ENCODE measurements at regions not wholly inside any gene's neighbourhood (a gene's known extent, or its start where the extent isn't known, plus 50 kb on each side); places are given as distances from the start of the nearest gene placed in this dataset.
"Not testable (repeated sequence)": the region's sequence is repeated elsewhere in the genome, so short reads cannot be mapped to it uniquely, and the experiment has no call there.

DNA sequence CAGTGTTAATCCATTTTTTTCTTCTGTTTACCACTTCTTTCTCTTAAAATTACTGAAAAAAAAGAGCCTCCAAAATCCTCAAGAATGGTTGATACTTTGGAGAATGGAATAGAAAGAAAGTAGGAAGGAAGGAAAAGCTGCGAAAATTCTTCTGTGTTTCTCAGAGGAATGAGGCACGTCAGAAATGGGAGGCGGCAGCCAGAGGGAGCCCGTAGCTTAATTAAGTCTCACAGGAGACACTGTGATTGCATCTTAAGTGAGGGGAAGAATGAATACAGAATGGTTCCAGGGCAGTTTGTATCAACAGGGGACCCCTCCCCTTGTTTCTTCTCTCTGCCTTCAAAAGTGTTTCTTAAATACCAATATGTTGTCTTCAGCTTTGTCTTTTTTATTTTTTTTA lies 1099.5 kb downstream of the PLA2G4A start:
- peak; percentile 1 for DNase-seq

- no peak for DNase-seq
Measured at GRCh38 chr1:187928696-187929095, 1099.9 kb downstream of the PLA2G4A start.

DNA sequence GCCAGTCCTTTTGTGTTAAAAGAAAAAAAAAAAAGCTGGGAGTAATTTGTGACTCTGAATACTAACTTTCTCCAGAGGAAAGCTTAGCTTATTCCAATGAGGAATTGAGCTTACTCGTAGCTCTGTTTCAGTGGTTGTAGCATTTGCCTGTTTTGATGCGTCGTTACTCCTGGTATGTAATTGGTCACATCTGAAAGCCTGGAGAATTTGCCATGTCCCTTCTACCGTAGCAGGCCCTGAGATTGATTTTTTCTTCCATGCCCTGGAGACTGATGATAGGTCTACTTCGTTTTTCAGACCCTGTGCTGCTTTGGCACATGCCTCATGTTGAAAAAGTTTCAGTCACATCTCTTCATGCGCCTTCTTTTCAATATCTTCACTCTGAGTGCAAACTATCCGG lies 1103.0 kb downstream of the PLA2G4A start:
- no peak for DNase-seq

GRCh38 chr1:187933562-187934419 lies 1105.0 kb downstream of the PLA2G4A start:
- no peak for DNase-seq

- no peak for DNase-seq
Measured at GRCh38 chr1:187936667-187937066, 1107.9 kb downstream of the PLA2G4A start.

- no peak for DNase-seq
Measured at GRCh38 chr1:187938092-187938491, 1109.3 kb downstream of the PLA2G4A start.

DNA sequence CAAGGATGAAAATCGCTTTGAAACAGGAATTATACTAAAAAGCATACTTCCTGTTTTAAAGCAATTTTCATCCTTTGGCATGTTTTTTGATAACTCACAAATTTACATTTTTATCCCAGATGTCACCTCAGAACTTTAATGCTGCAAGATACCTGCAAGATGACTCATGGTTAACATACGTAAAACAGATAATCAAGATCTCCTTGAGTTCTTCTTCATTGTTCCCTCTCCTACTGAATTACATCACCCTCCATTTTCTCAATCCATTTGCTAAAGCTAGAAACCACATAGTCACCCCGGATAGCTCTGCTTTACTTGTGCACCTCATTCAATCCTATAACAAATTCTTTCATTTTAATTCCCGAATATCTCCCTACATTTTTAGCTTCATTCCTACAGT lies 1114.2 kb downstream of the PLA2G4A start:
- DNase-seq, result no peak

GRCh38 chr1:187943606-187944403 lies 1115.1 kb downstream of the PLA2G4A start:
- DNase-seq, result no peak

GRCh38 chr1:187946661-187947060 lies 1117.9 kb downstream of the PLA2G4A start:
- DNase-seq, result not testable (repeated sequence)

GRCh38 chr1:187947359-187947758 lies 1118.6 kb downstream of the PLA2G4A start:
- no peak for DNase-seq

- no peak for DNase-seq
Measured at GRCh38 chr1:187948170-187948794, 1119.5 kb downstream of the PLA2G4A start.

DNA sequence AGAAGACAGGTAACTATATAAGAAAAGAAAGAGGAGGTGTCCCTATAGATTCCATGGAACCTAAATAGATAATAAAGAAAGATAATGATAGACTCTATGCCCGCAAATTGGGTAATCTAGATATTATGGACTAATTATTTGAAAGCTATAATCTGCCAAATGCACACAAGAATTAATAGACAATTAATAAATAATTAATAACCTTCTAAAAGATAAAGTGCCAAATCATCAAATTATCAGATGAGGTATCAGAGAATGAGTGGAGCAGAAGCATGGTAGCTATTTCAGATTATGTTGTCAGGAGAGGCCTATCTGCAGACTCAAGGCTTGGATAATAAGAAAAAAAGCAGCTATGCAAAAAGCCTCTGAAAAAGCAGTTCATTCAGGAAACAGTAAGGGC lies 1120.8 kb downstream of the PLA2G4A start:
- DNase-seq, result no peak

DNA sequence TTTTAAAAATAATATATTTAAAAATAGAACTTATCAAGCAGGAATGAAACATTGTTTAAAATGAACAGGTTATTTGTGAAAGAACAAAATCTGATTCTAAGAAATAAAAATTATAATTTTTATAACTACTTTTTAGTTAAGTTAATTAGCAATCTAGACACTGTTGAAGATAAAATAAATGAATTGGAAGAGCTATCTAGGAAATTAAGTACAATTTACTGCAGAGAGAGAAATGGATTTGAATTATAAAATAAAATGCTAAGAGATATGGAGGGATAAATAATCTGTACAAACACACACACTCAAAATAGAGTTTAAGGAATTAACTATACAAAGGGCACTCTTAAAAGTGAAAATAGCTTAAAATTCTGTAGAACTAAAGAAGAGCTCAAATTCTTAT lies 1123.1 kb downstream of the PLA2G4A start:
- no peak for DNase-seq

DNA sequence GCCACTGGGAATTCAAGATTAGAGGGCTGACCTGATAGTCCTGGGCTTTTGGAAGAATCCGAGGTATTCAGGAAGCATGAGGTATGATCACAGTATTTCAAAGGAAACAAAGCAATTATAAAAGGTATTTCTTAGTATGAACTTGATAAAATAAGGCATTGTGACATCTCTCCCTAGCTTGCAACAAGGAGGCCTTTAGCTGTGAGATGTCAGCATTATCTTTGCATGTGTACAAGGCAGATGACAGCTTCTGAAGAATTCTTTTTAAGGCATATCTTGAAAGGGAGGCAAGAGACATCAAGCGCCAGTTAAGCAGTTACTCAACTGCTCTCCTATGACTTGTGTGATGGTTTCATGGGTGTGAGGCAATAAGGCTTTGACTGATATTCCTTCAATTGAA lies 1123.7 kb downstream of the PLA2G4A start:
- DNase-seq, result no peak

GRCh38 chr1:187956975-187957374 lies 1128.2 kb downstream of the PLA2G4A start:
- DNase-seq, result no peak

GRCh38 chr1:187958207-187958606 lies 1129.5 kb downstream of the PLA2G4A start:
- DNase-seq, result no peak

GRCh38 chr1:187959062-187959461 lies 1130.3 kb downstream of the PLA2G4A start:
- no peak for DNase-seq

- DNase-seq, result no peak
Measured at GRCh38 chr1:187960125-187960638, 1131.4 kb downstream of the PLA2G4A start.

- no peak for DNase-seq
Measured at GRCh38 chr1:187961895-187962294, 1133.1 kb downstream of the PLA2G4A start.

DNA sequence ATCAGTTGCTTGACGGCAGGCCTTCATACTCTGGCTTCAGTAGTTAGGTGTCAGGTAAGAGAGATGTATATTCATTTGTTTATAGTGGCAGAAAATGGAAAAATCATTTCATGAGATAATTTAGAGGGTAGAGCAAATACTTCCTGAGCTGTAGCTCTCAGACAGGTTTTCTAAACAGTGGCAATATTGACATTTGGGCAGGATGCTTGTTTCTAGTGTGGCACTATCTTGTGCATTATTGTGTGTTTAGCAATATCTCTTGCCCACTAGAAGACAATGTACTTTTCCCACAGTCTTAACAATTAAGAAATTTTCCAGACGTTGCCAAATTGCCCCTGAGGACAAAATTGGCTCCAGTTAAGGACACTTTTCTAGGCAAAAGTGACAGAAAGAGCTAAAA lies 1143.1 kb downstream of the PLA2G4A start:
- no peak for DNase-seq

- DNase-seq, result no peak
Measured at GRCh38 chr1:187977298-187977697, 1148.5 kb downstream of the PLA2G4A start.

DNA sequence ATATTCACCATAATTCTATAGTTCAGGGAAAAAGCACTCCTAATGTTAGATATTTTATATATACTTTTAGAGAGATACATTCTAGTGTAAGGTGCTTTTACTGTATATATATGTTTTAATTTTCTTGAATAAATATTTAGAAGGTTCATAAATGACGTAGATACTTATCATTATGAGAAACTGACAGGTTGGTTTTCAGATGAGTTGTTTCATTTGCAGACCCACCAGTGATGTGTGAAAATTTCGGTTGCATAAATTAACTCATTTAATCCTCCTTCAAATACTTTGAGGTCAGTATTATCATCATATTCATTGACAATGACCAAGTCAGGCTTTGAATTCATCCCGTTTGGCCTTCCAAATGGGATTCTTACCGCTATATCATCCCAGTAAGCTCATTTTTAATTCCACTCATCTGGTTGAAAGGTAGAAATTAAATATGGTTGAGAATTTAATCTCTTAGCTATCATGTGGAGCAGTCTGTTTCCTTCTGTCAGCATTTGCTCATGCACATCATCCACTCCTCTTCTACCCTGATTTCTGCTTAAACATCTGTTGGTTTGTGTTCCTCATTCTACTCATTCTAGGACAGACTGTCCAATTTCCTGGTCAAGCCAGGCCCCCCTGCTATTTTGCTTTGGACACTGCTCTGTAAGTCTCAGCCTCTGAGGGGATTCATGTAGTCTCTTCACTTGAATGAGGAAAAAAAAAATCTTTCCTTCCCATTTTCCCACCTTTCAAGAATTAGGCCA lies 1156.6 kb downstream of the PLA2G4A start:
- DNase-seq, result no peak

All from COR-L47 (cell line).